ENCODE measurements at regions not wholly inside any gene's neighbourhood (a gene's known extent, or its start where the extent isn't known, plus 50 kb on each side); places are given as distances from the start of the nearest gene placed in this dataset.
A peak's percentile ranks its signal among the peaks of the same experiment; 100 is the strongest.

- DNase-seq = no peak
Observed at GRCh38 chr14:27945512-27945911, 821.1 kb upstream of the FOXG1 start.

GRCh38 chr14:27958757-27959156 lies 807.8 kb upstream of the FOXG1 start:
- no peak for DNase-seq

GRCh38 chr14:27995691-27996090 lies 770.9 kb upstream of the FOXG1 start:
- no peak for DNase-seq

GRCh38 chr14:28001002-28001401 lies 765.6 kb upstream of the FOXG1 start:
- DNase-seq = no peak

- no peak for DNase-seq
Observed at GRCh38 chr14:28012629-28013415, 753.8 kb upstream of the FOXG1 start.

- no peak for DNase-seq
Observed at GRCh38 chr14:28020112-28020511, 746.5 kb upstream of the FOXG1 start.

- no peak for DNase-seq
Observed at GRCh38 chr14:28023853-28024252, 742.7 kb upstream of the FOXG1 start.

- no peak for DNase-seq
Observed at GRCh38 chr14:28052251-28052650, 714.3 kb upstream of the FOXG1 start.

- no peak for DNase-seq
Observed at GRCh38 chr14:28055008-28055407, 711.6 kb upstream of the FOXG1 start.

- peak; percentile 2 for DNase-seq
Observed at GRCh38 chr14:28057359-28058296, 709.0 kb upstream of the FOXG1 start.

GRCh38 chr14:28059254-28059653 lies 707.3 kb upstream of the FOXG1 start:
- peak; percentile 1 for DNase-seq

GRCh38 chr14:28061006-28061405 lies 705.6 kb upstream of the FOXG1 start:
- no peak for DNase-seq

GRCh38 chr14:28077021-28077420 lies 689.6 kb upstream of the FOXG1 start:
- DNase-seq = no peak

- no peak for DNase-seq
Observed at GRCh38 chr14:28083389-28083788, 683.2 kb upstream of the FOXG1 start.

GRCh38 chr14:28088125-28088524 lies 678.5 kb upstream of the FOXG1 start:
- DNase-seq = no peak

- DNase-seq = no peak
Observed at GRCh38 chr14:28097585-28097984, 669.0 kb upstream of the FOXG1 start.

GRCh38 chr14:28098856-28099255 lies 667.7 kb upstream of the FOXG1 start:
- DNase-seq = no peak

GRCh38 chr14:28102001-28102400 lies 664.6 kb upstream of the FOXG1 start:
- no peak for DNase-seq

- DNase-seq = no peak
Observed at GRCh38 chr14:28102814-28103213, 663.8 kb upstream of the FOXG1 start.

GRCh38 chr14:28113311-28113710 lies 653.3 kb upstream of the FOXG1 start:
- no peak for DNase-seq

- no peak for DNase-seq
Observed at GRCh38 chr14:28116716-28117115, 649.9 kb upstream of the FOXG1 start.

- DNase-seq = no peak
Observed at GRCh38 chr14:28119849-28120248, 646.7 kb upstream of the FOXG1 start.

GRCh38 chr14:28120391-28120790 lies 646.2 kb upstream of the FOXG1 start:
- DNase-seq = no peak
